Germinal center (tissue), 1 donor: ENCODE measurements at regions not wholly inside any gene's neighbourhood (a gene's known extent, or its start where the extent isn't known, plus 50 kb on each side); places are given as distances from the start of the nearest gene placed in this dataset.
"Not testable (repeated sequence)": the region's sequence is repeated elsewhere in the genome, so short reads cannot be mapped to it uniquely, and the experiment has no call there.

ENCODE experiments used
- DNase-seq: peaks from one replicate; pipeline ENCODE4 v3.0.0; 2012; ENCODE audit warnings: mixed read lengths, low spot score

DNA sequence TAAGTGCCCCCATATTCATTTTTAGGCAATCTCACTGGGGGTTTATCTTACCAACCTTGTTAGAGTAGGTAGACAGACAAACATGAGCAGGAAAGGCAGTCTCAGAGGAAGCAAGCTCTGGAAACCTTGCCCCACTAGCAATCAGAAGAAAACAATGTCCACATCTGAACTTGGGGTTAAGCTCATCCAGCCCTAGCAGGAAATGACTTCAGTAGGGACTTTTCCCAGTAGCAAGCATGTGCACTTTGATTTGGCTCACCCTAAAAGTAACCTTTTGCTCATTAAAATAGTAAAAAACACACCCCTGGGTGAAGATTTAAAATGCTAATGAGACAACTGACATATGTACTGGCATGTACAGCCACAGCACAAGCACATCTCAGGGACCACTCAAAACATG lies 175.5 kb downstream of the AKAIN1 start:
- DNase-seq = no peak

DNA sequence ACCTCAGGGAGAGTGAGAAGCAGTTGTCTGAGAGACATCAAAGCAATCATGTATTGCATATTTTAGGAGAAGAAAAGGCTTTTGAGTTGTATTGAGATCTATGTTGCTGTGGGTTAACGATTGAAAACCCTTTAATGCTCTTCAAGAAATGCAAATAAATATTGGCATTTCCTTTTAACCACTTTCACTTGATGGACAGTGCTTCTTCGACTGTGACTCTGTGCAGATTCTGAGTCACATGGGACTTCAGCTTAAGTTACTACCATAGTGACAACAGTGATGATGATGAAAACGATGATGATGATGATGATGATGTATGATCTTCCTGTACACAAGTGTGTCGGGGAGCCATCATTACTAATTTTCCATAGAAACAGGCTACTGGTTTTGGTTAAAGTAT lies 181.8 kb downstream of the AKAIN1 start:
- DNase-seq = no peak

DNA sequence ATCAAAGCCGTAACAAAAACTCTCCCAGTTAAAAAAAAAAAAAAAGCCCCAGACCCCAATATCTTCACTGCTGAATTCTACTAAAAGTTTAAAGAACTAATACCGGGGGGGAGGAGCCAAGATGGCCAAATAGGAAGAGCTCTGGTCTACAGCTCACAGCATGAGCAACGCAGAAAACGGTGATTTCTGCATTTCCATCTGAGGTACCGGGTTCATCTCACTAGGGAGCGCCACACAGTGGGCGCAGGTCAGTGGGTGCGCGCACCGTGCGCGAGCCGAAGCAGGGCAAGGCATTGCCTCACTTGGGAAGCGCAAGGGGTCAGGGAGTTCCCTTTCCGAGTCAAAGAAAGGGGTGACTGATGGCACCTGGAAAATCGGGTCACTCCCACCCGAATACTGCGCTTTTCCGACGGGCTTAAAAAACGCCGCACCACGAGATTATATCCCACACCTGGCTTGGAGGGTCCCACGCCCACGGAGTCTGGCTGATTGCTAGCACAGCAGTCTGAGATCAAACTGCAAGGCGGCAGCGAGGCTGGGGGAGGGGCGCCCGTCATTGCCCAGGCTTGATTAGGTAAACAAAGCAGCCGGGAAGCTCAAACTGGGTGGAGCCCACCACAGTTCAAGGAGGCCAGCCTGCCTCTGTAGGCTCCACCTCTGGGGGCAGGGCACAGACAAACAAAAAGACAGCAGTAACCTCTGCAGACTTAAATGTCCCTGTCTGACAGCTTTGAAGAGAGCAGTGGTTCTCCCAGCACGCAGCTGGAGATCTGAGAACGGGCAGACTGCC lies 192.8 kb downstream of the AKAIN1 start:
- not testable (repeated sequence) for DNase-seq

DNA sequence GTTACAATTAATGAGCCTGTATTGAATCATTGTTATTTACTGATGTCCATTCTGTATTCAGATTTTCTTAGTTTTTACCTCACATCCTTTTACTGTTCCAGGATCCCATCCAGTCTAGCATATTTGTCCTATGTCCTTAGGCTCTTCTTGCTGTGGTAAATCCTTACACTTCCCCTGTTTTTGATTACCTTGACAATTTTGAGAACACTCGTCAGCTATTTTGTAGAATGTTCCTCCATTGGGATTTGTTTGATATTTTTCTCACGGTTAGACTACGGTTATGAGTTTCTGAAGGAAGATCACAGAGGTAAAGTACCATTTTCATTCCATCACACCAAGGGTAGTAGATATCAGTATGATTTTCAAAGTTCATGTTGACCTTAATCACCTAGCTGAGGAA lies 202.3 kb downstream of the AKAIN1 start:
- DNase-seq = no peak

DNA sequence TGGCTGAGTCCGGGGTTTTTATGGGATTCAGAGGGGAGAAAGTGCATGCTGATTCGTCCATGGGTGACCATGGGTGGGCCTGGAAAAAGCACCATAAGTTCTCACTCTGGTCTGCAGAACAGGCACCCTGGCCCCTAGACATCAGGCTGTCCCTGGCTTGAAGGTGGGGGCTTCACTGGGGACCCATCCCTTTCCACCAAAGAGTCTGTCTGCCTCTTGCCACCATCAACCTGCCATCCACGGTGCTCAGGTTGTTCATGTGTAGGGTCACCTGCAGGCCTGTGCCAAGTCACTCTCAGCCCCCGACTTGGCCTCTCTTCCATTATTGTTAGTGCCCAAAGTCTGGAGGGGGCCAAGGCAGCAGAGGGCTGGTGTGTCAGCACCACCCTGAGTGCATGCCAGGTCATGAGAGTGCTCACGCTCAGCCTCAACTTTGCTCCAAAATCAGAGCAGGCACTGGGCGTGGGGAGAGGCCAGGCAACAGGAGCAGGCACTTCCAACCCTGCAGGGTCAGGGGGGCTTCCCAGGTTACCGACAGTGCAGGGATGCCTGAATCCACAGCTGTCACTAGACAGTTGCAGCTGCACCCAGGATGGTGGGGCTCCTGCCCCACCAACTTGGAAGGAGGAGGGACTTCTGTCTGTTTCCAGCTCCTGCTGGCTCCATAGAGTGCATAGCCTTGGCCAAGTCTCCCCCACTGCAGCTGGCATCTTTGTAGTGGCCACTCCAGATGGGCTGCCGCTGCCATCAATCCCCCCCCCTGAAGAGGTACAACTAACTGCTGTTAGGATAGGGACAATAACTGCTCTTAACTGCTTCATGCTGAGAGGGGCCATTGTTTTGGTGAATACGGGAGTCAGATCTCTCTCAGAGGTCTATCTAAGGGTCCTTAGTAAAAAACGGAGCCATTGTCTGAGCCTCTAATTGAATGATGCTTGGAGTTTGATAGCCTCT lies 209.3 kb downstream of the AKAIN1 start:
- DNase-seq = no peak

DNA sequence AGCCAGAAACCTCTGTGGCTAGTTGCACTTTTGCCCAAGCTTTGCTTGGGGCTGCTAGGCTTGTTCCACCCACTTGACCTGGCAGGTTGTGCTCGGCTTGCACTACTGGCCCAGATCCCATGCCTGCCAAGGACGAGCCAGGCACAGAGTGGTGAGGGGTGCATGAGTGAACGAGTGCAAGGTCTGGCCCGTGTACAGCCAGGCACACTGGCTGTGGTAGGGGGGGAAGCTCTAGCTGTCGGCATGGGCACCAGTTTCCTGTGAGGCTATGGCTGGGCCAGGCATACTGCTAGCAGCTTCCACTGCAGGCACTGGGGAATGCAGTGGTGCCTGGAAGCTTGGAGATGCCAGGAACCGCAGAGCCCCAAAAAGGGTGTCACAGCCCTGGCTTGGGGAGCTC lies 210.4 kb downstream of the AKAIN1 start:
- DNase-seq = no peak

DNA sequence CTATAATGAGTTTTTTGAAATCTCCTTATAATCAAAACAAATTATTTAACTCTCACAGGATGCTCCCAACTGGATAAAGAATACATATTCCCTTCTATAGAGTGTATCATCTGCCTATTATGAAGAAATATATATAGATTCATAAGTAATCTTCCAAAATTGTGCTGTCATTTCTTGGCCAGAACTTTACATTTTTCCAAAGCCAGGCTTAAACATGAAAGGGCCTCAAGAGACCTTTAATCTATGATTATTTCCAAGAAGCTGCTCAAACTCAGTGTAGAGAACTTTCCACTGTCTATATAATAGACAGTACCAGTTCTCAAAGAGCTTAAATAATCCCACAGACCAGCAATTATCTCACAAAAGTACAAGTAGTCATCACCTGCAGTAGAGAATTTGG lies 211.0 kb downstream of the AKAIN1 start:
- no peak for DNase-seq

DNA sequence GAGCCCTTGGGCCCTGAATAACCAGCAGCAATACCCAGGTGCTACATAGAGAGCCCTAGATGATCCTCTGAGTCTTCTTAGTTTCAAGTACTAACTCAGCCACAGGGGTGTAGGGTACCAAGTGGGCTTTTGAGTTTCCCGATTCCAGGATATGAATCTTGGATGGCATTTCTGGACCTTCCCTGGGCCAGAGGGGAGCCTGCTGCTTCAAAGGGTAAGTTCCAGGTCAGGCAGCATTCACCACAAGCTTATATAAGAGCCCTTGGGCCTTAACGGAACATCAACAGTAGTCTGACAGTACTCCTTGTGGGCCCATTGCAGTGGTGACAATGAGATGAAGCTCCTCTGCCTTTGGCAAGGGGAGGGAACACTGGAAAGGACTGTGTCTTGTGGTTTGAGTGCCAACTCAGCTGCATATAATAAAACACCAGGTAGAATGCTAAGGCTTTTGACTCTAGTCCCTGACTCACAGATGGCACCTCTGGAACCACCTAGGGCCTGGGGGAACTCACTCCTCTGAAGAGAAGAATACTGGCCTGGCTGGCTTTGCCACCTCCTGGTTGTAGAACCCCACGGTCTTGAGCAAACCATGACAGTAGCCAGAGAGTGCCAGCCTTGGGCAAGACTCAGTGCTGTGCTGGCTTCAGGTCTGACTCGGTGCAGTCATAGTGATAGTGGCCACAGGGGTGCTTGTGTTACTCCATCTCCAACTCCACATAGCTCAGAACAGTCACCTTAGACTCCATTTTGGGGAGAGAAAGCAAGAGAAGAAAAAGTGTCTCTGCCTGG lies 235.7 kb downstream of the AKAIN1 start:
- no peak for DNase-seq

DNA sequence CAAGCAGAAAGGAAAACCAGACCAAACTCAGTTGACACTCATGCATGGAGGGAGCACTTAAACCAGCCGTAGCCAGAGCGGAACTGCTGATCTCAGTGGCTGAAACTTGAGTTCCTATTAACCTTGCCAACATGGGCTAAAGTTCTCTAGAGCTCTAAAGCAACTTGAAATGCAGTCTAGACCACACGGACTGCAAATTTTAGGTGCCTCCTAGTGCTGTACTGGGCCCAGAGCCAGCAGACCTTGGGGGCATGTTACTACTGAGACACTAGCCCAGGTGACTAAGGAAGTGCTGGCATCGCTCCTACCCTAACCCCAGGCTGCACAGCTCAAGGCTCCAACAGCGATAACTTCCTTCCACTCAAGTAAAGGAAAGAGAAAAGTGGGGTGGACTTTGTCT lies 236.5 kb downstream of the AKAIN1 start:
- DNase-seq = no peak

DNA sequence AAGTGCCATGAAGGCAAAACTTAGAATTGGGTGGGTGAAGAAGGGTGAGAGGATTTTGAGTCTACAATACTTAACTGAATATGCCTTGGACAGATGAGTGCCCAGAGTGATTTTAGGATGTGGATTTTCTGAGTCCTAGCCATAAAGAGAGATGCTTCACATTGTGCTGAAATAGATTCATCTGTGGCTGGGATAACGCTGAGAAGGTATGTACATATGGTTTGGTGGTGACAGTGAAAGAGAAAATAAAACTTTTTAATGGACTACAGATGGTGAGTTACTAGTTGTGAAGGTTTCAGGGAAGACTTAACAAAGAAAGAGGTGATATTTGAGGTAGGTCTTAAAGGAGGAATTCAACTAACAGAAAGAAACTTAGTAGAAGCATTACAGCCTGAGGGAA lies 265.8 kb downstream of the AKAIN1 start:
- DNase-seq = no peak

DNA sequence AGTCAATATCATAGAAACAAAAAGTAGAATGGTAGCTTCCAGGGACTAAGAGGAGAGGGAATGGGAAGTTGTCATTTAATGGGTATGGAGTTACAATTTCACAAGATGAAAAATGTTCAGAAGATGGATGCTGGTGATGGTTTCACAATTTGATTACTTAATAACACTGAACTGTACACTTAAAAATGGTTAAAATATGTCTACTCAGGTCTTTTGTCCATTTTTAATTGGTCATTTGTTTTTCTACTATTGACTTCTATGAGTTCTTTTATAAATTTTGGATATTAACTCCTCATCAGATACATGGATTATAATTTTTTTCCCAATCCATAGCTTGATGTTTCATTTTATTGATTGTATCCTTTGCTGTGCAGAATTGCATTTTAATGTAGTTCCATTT lies 275.5 kb downstream of the AKAIN1 start:
- no peak for DNase-seq

DNA sequence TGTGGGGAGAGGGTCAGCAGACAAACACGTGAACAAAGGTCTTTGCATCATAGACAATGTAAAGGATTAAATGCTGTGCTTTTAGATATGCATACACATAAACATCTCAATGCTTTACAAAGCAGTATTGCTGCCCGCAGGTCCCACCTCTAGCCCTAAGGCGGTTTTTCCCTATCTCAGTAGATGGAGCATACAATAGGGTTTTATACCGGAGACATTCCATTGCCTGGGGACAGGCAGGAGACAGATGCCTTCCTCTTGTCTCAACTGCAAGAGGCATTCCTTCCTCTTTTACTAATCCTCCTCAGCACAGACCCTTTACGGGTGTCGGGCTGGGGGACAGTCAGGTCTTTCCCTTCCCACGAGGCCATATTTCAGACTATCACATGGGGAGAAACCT lies 279.5 kb downstream of the AKAIN1 start:
- not testable (repeated sequence) for DNase-seq

DNA sequence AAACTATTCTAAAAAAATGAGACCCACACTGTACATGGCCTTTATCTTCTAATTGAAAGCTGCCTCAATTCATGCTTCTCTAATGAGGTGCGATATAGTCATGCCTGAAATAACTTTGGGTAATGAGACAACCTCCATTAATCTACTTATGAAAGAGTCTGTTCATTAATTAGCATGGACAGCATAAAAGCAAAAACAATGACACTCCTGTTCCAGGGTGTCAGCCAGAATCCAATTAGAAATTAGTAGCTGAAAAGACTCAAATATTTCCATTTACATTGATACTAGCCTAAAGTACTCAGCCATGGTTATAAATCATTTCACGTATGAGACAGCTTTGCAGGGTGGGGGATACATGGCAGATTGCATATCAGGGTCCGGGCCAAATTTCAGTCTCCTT lies 288.7 kb downstream of the AKAIN1 start:
- no peak for DNase-seq

DNA sequence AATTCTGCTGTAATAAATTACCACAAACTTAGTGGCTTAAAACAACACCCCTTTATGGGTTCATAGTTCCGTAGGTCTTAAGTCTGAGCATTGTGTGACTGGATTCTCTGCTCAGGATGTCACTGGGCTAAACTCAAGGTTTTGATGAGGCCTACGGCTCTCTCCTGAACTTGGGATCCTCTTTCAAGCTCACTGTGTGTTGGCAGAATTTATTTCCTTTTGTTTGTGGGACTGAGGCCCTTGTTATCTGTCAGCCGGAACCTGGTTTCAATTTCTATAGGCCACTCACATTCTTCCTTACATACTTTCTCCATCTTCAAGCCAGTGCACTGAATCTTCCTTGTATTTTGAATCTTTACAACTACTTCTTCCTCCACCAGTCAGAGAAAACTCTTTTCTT lies 290.2 kb downstream of the AKAIN1 start:
- DNase-seq = no peak

DNA sequence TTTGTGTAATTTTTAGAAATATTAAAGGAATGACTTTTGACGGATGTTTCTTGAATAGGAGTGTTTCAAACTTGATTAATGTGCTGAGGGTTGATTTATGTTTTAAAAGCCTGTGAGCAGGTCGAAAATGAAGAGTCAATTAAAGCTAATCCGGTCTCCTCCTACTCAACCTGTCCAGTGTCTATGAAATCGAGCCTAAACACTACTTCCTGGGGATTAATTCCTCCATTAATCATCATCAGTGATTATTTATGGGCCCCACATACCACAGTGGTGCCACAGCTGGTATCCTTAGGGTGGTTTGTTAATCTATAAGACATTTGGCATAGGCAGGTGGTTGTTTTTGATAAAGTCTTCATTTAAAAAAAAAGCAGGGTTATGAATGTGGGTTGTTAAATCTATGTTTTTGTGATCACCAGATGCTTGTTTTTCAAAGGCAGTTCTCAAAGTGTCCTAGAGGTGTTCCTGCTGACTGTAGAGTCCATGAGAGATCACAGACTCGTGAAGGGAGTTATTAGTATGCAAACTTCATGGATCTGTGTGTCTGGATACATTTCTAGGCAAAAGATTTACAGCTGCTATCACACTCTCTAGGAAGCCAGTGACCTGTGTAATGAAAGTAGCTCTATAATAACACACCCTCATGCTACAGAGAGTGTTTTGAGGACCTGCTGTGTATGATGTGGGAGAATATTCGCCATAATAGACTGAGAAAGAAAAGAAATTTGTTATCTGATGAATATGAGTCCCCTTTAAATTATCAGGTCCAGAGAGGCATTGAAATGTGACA lies 308.6 kb downstream of the AKAIN1 start:
- DNase-seq = no peak

DNA sequence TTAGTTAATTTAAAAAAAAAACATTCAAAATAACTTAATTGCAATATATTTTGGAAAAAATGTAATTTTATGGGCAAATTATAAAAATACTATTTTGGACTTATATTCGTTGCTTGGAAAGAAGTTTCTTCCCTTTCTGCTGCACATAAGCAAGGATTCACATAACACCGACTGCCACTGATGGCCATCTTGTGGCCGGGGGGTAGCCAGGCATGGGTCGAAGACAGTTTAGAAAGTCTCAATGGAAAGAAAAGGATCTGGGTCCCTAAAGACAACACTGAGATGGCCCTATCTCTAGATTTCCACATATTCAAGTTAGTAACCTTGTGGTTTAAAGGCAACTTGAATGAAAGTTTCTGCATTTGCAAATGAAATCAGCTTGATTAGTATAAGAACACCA lies 318.6 kb downstream of the AKAIN1 start:
- DNase-seq = no peak

DNA sequence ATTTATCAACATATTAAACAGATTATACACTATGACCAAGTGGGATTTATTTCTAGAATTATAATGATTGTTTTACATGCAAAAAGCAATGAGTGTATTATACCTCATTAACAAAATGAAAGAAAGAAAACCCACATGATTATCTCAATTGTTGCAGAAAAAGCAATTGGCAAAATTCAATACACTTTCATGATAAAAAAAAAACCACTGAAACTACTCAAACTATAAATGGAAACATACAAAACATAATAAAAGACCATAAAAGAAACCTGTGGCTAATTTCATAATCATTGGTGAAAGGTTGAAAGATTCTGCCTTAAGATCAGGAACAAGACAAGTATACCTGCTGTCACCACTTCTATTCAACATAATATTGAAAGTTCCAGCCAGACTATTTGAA lies 325.9 kb downstream of the AKAIN1 start:
- no peak for DNase-seq

DNA sequence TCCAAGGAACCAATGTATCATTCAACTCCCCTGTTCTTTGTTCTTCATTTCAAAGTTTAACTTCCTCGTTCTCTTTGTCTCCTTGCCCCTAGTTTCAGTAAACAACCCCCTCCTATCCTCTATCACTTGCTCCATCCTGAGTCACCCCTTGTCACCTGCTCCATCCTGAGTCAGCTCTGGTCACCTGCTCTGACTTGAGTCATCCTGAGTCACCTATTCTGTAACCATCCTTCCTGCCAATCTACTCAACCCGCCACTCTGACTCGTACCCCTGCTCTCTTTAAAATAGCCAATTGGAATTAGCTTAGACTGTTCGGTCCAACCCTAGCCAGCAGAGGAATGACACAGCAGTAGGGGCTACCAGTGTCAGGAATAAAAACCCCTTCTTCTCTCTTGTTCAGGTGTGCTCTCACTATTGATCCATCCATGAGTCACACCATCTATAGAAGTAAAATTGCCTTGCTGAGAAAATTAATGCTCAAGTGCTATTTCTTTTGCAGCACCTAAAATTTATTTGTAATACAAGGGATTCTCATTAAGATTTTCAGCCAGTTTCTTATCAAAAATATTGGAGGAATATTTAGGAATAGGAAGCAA lies 326.8 kb downstream of the AKAIN1 start:
- DNase-seq = no peak

DNA sequence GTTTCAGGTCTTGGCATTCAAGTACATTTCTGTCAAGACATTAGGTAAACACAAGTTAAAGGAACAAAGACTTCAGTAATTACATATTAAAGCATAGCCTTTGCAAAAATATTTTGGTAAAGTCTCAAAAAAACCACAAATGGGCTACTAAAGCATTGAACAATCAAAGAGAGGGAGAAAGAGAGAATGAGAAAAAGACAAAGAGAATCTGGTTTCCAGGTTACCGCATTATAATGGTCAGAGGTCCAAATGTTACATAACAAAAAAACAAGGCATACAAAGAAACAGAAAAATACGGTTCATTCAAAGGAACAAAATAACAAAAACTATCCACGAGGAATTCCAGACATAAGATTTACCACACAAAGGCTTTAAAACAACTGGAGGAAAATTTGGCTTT lies 327.9 kb downstream of the AKAIN1 start:
- no peak for DNase-seq

DNA sequence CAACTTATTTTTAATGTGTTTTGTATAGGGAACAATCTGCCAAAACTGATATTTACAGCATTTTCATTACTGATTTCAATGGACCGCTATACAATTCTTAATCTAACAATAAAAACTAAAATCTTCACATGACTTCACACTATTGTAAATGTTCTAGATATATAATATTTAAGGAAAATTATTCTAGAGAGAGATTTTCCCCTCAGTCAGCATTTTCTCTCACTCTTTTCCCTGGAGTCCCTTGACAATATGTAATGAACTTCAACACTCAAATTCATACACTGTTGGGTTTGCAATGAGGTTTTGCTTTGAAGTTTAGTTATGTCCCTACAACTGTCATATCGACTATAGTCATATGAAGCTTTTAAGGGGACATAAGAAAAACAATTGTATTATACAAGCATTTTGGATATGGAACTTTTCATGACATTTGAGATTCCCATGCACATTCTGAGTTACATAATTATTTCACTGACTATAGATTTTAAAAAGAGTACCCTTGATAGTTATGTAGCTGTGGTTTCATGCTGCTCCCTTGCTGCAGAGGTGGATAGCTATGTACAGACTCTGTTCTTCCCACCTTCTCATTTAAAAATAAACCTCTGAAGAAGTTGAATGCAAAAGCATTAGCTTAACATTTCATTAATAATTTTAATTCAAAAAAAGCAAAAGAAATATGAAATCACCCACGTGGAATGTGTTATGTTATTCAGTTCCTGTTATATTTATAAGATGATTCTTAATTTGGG lies 338.5 kb downstream of the AKAIN1 start:
- DNase-seq = no peak

DNA sequence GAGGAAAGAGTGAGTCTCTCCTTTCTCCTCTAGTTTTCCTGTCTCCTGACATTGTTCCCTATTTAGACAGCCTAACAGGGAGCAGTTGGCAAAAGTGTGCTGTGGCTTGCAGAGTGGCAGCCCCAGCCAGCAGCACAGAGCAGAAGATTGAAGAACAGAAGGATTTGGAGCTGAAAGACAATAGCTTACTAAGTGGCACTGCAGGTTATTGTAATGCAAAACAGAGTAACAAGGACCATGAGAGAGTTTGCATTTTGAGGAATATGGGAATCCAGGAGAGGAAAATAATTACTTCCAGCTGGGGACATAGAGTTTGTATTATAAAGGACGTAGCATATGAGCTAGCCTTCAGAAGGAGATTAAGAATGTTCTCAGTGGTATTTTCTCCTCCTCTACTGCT lies 342.4 kb downstream of the AKAIN1 start:
- no peak for DNase-seq
